SW 1271 (cell line): ENCODE measurements at regions not wholly inside any gene's neighbourhood (a gene's known extent, or its start where the extent isn't known, plus 50 kb on each side); places are given as distances from the start of the nearest gene placed in this dataset.

ENCODE experiments used
- DNase-seq, 2 experiments: peaks; one replicate each; lab custom pipeline; 2025; lab: John Stamatoyannopoulos, UW

DNA sequence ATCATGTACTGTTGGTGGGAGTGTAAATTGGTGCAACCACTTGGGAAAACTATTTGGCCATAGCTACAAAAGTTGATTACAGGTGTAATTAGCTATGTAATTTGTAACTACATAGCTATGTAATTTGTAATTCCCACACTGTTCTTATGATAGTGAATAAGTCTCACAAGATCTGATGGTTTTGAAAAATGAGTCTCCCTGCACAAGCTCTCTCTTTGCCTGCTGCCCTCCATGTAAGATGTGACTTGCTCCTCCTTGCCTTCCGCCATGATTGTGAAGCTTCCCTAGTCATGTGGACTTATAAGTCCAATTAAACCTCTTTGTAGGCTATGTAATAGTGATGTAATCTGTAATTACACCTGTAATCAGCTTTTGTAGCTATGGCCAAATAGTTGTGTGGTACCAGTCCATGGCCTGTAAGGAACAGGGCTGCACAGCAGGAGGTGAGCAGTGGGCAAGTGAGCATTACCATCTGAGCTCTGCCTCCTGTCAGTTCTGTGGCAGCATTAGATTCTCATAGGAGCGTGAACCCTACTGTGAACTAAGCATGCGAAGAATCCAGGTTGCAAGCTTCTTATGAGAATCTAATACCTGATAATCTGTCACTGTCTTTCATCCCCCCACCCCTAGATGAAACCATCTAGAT, 133.7 kb upstream of the COPS8 start:
- DNase-seq: no peak

DNA sequence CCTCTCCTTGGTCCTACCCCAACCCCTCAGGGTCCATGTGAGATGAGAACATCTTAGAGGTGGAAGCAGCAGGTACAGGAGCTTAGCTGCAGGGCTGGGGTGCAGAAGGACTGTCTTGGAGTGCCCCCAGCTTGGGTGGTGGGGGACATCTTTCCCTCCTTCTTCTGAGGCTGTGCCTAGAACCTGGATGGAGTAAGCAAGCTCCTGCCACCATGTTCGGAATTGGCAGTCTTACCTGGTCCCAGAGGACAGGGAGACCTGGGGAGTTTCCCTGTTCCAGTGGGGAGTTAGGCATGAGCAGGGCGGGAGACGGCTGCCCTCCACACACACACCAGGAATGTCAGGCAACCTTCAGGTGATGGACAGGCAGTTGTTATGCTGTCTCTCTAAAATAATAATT, 131.0 kb upstream of the COPS8 start:
- DNase-seq: no peak

DNA sequence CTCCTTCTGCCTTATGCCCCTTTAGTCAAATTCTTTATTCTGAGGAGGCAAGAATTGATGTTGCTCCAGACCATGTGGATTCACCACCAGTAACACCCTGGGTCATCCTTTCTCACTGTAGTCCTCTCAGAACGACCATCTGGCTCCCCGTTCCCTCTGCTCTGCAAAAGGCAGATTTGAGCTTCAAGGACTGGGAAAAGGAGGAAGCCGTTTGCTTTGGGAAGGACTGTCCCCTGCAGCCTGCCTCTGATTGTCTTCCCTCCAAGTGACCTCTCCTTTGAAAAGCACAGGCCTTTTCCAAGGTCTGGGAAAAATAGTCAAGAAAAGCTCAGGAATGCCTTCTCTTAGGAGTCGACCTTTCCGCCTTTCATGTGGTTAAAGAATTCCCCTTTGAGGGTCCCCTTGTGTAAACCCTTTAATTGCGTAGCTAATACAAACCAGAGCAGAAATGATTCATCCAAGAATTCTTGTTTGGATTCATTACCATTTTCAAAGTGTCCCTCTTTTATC, 130.1 kb upstream of the COPS8 start:
- no peak for DNase-seq

DNA sequence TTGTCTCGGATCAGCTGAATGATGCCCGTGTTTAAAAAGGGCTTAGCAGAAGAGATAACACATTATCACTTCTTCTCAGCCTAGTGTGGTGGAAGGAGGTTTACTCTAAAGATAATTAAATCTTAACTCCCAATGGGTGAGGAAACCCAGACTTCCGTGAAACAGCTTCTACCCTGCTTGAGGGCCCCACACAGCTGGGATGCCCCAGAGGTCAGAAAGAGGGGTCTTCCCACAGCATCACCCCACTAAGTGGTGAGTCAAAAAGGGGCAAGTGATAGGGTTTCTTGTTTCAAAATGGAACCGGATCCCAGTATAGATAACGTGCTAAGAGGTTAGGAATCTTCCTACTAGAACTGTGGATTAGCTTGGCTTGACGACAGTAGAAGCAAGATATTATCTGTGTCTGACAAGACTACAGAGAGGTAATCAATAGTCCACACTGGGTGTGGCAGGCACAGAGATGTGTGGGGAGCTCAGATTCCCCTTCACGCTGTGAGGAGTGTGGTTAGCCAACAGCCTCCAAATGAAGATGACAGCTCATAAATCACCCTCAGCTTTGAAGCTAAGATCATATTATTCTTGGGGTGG, 129.6 kb upstream of the COPS8 start:
- DNase-seq: no peak

DNA sequence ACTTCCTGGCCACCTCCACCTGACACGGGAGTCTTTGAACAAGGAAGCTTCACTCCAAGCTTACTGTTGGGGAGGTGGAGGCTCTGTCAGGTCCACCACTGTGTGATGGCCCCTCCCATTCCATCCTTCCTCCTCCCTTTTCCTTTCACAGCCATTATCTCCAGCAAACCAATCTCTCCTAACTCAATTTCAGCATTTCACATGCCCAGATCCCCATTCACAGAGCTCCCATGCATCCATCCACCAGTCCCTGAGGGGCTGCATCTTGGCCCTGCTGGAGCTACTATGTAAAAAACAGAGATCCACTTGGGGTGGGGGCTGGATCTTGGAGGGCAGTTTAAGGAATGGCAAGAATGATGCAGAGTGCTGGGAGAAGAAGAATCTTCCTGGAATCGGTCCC, 129.0 kb upstream of the COPS8 start:
- no peak for DNase-seq

DNA sequence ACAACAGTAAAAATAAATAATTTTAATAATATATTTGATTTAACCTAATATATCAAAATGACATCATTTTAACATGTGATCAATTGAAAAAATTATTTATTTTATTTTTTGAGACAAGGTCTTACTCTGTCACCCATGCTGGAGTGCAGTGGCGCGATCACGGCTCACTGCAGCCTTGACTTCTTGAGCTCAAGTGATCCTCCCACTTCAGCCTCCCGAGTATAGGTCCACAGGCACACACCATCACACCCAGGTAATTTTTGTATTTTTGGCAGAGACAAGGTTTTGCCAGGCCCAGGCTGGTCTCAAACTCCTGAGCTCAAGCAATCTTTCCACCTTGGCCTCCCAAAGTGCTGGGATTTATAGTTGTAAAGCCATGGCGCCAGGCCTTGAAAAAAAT, 126.7 kb upstream of the COPS8 start:
- no peak for DNase-seq

DNA sequence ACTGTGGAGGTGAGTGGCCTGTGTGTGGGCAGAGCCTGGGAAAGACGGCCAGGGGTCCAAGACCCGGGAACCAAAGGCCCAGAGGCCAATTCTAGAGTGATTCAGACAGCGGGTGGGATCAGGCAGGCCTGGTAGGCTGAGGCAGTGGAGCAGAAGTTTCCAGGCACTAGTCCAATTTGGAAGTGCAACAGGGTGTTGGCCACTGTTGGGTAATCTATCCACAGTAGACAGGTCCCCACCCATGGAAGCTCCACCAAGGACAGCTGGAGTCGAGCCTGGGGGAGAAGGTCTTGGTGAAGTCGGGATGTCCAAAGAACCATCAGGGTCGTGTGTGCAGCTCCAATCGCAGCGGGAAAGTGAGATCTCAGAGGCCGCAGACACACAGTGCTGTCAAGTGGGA, 125.8 kb upstream of the COPS8 start:
- no peak for DNase-seq

DNA sequence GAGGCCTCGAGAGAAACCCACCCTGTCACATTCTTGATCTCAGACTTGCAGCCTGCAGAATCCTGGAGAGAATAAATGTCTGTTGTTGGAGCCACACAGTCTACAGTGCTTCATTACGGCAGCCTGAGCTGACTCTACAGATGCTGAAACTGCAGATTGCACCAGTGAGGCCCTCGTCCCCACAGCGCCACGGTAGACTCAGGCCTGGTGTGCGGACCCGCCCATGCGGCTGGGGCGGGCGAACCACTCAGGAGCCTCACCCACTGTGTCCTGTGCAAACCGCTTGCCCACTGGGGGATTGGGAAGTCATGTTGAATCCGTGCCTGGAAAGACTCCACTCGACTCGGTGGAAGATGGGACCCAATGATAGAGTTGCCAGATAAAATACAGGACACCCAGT, 125.2 kb upstream of the COPS8 start:
- no peak for DNase-seq

DNA sequence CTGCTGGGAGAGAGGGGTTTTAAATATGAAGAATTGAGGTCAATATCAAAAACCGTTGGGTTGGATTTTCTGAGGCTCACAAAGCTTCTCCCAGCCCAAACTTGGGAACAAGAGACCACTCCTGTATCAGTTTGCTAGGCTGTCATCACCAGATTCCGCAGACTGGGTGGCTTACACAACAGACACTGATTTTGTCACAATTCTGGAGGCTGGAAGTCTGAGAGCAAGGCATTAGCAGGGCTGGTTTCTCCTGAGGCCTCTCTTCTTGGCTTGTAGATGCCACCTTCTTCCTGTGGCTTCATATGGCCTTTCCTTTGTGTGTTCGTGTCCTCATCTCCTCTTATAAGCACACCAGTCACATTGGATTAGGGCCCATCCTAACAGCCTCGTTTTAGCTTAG, 122.9 kb upstream of the COPS8 start:
- DNase-seq: no peak

DNA sequence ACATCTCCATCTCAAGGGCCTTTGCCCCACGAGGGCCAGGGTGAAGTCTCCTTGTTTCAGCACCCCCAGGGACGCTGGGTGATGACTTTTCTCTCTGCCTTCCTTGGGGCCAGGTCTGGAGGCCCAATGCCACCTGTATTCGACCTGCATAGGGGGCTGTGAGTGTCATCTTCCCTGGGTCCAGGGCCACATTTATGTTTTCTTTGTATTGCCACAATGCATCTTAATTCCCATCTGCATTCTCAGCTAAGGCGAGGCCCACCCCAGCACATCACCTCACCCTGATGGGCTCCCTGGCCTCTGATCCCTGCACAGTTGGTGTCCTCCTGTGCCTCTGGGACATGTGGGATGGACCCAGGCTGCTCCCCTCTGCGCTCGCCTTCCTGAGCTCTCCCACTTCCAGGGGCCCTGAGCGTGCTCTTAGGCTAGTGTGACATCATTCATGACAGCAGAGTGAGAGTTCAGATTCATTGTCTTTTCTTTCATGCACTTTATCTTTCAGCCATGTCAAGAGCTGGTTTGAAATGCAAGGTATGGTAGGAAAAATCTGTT, 122.0 kb upstream of the COPS8 start:
- DNase-seq: no peak

DNA sequence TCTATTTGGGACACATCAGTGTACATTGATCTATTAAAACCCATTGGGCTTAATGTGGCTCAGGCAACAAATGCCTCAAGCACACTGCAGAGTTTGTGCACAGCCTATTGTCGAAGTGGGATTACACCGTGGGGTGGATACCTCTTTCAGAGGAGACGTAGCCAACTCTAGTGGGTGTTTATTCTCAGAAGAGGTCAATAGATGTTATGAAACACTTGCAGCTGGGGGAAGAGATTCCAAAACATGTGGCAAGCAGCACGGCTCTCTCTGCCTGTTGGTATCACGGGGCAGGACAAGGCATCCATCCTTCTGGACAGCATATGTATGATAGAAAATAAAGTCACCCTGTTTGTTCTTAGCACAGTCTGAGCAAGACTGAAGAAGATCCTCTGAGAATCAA, 121.4 kb upstream of the COPS8 start:
- DNase-seq: no peak

DNA sequence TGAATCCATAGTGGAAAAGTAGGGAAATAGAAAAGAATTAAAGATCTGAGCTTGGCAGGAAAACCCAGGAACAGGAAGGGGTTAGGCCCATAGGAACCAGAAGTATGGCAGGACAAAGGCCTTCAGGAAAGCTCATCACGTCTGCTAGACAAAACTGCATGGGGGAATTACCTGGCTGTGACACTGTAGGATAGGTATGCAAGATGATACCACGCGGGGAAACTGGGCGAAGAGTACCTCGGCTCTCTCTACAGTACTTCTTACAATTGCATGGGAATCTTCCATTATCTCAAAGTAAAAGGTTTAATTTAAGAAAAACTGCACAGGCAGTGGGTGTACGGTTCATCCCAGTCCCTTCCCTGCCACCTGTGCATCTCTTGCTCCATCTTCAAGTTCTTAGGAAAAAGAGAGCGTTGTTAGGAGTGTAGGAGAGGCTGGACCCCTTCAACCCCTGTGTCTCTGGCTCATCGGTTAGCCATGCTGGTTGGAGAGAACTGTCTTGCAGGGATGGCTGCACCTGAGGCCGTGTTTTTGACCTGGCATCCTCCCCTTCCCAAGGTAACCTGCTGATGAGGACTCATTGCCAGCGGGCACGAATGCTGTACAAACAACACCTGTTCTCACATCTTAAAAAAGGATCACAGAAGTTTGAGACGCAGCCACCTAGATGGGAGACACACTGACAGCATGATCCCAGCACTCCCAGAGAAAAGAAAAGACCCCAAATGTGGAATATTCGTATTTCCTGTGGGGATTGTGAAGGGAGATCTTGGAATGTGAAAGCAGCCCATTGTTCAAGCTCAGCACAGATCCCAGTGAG, 120.5 kb upstream of the COPS8 start:
- no peak for DNase-seq

DNA sequence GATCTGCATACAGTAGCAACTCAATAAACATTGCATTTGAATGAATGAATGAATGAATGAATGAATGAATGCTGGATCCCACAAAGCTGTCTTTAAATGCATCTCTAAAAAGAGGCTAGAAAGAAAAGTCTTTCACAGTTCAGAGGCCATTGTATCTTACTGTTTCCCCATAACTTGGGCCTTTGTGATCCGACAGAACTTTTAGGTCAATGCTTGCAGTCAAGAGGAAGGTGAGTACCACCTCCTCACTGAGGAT, 119.9 kb upstream of the COPS8 start:
- DNase-seq: no peak

DNA sequence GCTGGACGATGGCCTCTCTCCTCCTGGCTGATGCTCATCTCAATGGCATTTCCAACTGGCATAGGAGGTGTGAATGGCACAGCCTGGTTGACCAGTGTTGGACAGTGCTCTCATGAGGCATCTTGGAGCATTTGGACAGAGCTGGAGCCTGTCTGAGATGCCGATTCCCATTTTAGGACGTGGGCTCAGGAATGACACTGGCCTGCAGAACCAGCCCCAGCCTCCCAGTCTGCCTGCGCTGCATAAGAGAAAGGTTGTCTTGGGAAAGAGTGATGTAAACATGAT, 118.2 kb upstream of the COPS8 start:
- no peak for DNase-seq

DNA sequence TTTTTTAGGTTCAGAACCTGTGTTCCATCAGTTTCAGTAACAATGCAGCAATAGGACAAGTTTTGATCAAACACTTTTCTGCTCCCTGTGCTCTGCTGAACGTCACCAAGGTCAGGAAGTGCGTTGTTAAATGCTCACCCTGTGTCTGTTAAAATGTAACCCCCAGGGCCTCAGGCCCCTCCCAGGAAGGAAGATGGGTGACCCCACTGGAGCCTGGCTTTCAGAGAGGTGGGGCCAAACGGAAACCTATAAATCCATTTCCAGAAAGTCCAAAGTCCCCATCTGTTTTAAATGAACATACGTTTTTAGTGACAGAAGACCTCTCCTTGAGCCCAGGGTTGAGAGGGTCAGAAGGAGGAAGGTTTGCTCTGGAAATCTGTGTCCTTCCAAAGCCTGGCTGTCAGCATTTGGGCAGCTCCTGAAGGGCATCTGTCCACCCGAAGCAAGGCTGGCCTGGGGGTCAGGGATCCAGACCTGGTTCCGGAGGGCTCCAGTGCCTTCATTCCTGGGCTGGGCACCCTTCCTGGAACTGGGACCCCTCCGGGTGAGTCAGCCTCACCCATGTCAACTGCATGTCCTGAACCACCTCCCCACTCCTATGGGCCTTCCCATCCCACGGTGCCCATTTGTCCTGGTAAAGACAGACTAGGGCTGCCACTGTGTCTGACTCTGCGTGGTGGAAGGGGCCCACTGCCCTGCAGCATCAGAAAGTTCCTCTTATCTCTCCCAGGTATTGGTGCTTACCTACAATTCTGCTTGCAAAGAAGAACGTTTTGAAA, 117.4 kb upstream of the COPS8 start:
- DNase-seq: no peak

DNA sequence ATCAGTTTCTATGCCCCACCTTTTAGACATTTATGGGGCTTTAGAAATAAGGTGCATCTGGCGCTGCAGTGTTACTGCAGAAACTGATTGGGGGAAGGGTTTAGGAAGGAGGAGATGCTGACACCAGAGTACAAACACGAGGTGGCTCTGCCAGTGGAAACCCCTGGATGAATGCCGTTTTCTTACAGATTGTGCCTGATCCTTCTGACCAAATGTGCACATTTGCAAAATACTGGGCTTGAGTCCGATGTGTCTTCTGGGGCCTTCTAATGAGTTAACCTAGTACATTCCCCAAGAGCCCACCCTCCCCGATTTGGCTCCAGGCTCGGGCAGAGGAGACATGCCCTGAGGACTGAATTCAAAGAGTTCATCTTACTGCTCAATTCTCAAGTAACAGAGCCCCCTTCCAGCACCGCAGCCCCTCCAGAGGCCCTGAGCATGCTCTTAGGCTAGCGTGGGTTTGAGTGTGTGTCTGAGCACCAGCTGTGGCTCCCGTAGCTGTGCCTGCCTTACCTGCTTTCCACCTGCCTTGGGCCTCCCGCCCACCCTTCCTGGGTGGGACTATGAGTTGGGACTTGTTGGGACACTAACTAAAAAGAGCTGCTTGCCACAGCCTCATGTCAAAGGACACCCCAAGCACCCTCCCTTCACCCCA, 116.7 kb upstream of the COPS8 start:
- DNase-seq: no peak

DNA sequence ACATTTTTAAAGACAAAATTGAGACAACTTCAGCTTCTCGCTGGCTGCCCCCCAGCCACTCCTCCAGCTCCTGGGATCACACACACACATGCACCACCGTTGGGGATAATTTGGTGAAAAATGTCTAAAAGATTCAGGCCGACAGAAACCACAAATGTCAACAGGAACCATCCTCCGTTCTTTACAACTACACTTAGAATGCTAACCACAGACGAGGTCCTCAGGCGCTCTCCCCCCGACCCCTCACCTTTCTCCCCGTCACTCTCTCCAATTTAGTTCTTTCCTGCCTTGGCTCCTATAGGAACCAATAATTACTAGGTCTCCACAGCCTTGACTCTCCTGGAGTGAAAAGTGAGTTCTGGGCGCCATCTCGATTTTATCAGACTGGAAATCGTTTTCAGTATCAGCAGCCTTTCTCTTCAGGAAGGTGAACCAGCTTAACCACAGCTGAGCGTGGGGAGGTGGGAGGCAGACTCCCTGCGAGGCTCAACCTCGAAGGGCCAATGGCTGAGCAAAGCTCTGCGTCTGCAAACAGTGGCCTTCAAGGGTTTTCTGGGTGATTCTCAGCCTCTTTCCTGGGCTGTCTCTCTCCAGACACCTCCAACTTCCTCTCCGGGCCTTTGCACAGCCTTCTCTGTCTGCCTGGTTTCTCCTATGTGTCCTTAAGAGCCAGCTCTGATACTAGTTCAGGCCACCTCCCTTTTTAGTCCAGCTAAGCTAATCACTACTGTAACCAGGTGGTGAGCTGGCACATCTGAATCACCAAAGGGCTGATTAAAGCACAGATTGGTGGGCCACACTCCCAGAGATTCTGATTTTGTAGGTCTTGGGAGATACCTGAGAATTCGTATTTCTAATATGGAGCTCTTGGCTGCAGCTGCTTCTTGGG, 115.7 kb upstream of the COPS8 start:
- no peak for DNase-seq

DNA sequence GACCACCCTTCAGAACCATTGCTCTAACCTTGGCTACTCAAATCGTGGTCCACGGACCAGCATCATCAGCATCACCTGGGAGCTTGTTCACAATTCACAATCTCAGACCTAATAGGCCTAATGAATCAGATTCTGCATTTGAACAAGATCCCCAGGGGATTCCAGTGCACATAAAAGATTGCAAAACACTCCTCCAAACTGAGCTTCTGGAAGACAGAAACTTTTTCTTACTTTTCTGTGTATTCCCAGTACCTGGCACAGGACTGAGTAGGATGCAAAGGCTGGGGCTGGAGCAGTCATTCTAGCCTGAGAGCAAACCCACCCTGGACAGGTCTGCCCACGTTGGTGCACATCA, 115.1 kb upstream of the COPS8 start:
- DNase-seq: no peak

DNA sequence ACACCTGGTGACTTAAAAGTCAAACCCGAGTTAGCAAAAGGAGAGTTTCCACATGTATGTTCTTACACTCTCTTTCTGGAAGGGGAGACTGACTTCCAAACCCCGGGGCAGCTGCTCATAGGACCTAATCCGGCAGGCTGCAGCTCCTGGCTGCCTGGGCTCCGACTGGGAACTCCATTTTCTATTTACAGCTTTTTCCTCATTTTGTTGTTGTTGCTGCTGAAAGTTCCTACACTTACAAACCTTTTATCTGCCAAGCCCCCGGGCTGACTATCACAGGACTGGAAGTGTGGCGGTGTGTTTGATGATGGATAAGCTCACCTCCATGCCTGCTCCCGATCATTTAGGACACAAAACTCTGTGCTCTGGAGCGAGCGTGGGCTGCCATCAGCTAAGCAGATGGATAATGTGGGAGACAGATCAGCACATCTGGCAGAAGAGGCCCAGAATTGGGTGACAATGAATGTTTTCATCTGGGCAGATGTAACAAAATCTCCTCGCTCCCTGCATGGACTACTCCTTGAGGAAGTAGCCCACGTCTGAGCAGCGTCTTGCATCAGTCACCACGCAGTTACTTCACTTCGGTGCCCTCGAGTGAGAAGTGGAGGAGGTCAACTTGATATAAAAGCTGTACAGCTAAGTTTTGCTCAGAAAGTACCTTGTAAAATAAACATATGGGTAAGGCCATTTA, 114.4 kb upstream of the COPS8 start:
- no peak for DNase-seq

DNA sequence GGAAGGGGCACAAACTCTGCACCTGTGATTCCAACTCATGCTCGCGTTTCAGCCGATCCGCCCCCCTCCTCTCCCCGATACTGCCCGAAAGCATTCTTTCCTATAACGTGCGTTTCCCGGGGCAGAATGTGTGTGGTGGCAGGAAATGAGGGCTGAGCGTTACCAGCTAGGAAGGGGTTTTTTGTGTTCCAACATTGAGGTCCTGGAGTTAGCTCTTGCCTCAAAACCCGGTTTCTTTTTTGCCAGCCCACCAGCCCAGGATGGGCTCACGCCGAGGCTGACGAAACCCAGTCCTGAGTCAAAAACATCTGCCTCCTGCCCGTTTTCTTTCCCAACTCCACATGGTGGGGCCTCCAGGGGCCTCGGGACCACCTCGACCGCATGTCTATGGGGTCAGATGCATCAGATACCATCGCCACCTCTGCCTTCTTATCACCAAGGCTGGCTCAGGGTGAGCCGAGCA, 113.7 kb upstream of the COPS8 start:
- DNase-seq: no peak
